ENCODE measurements at regions not wholly inside any gene's neighbourhood (a gene's known extent, or its start where the extent isn't known, plus 50 kb on each side); places are given as distances from the start of the nearest gene placed in this dataset.

GRCh38 chr7:156123362-156123761 is 311.1 kb upstream of the SHH start:
- DNase-seq (ENCODE audit: low read depth) = no peak

DNA sequence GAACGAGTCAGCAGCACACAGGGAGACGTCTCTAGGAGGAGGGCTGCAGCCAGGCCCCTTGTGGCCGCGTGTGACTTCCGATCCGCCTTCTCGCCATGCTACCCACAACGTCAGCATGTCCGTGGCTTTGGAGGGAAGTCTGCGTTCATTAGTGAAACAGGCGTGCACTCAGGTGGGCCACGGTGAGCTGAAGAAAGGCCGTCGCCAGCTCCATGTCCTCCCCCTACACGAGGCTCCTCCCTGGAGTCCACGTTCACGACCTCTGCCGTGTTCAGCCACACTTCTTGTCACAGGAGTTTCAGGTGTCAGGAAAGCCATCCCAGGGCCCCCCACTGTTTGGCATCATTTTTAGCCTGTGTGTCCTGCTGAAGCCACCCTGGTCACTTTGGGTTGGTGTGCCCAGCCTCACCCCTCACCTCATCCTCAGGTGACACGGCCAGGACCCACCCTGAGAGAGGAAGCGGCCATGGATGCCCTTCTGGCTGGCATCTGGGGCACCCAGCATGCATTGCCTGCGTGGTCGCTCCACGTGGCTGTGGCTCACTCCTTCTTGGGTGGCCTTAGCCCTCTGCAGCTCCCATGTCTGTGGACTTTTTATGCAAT is 310.6 kb upstream of the SHH start:
- no peak for DNase-seq (ENCODE audit: low read depth)

GRCh38 chr7:156121956-156122355 is 309.7 kb upstream of the SHH start:
- DNase-seq (ENCODE audit: low read depth) = no peak

DNA sequence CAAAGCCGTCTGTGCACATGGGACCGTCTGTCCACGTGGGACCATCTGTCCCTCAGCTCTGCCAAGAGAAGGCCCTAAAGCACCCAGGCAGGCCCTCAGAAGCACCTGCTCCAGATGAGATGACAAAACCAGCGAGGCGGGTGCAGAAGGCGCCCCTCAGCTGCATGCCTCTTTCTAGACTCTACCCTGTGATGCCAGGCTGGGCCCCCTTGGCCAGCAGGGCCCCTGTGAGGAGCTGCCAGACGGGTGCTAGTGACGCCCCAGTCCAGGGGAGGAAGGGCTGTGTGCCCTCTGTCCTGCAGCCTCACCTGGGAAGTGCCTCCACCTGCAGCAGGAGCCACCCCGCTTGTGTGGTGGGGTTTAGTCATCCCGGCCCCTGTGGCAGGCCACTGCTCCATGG is 309.2 kb upstream of the SHH start:
- no peak for DNase-seq (ENCODE audit: low read depth)

GRCh38 chr7:156120552-156120951 is 308.3 kb upstream of the SHH start:
- DNase-seq (ENCODE audit: low read depth) = no peak

GRCh38 chr7:156119771-156120170 is 307.5 kb upstream of the SHH start:
- DNase-seq (ENCODE audit: low read depth) = no peak

- DNase-seq (ENCODE audit: low read depth) = no peak
Observed at GRCh38 chr7:156118248-156118645, 306.0 kb upstream of the SHH start.

DNA sequence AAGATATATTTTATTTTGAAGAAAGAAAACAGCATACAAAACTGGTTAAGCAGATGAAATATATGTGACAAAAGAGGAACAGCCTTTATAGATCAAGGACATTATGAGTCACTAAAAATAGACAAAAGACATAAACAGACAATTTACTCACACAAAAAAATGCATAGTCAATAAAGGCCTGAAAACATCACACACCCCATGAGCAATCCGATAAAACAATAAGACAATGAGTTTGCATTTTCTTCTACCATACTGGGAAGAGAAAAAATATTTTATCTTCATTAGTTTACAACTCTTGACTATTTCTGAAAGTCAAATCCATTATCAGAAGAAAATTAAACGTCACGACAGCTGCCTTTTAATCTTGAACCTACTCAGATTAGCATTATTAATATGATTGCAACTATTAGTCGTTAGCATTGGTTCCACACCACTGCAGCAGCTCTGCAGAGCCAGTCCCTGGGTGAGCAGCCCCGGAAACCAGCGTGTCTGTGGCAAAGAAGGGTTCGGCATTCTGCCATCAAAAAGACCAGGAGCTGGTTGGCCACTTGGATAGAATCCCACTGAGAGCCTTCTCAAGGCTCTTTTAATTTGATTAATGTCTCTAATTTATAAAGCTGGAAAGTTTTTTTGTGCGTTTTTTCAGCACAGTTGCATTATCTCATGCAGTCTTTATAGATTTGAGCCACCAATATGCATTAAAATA is 305.4 kb upstream of the SHH start:
- DNase-seq (ENCODE audit: low read depth) = no peak

DNA sequence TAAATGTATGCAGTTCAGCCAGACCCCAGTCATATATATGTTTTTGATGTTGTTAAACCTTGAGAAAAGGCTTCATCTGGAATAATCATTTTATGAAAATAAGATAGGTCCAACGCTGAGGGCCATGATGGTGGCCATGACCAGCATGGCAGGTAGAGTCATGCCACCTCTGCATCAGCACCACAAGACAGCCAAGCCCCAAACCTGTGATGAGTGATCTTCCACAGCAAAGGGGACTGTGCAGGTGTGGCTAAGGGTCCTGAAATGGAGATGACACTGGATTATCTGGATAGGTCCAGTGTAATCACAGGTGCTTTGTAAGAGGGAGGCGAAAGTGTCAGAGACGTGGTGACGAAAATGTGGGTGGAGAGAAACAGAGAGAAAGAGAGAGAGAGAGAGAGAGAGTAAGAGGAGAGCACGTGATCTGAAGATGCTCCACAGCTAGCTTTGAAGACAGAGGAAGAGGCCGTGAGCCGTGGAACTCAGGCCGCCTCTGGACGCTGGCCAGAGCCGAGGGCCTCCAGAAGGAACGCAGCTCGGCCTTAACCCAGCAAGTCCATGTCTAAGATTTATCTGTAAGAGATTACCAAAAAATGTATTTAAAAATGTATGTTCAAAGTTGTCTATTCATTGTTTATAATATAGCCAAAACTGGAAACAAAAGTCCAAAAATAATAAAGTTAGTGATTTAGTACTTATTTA is 304.4 kb upstream of the SHH start:
- DNase-seq (ENCODE audit: low read depth) = no peak

GRCh38 chr7:156115582-156115981 is 303.3 kb upstream of the SHH start:
- no peak for DNase-seq (ENCODE audit: low read depth)

GRCh38 chr7:156113731-156114130 is 301.5 kb upstream of the SHH start:
- no peak for DNase-seq (ENCODE audit: low read depth)

DNA sequence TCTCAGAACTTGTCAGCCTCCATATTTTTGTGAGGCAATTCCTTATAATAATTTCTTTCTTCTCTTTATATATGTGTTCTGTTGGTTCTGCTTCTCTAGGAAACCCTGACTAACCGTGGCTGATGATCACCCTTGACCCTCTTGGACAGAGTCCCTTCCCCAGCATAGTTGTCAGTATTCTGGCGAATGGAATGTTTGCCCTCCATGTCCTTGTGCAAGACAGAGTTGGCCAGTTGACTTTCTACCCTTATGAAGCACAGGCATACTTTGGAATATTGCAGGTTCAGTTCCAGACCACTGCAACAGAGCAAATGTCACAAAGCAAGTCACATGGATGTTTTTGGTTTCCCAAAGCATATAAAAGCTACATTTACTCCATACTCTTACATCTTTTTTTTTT is 297.7 kb upstream of the SHH start:
- no peak for DNase-seq (ENCODE audit: low read depth)

GRCh38 chr7:156109076-156109475 is 296.8 kb upstream of the SHH start:
- DNase-seq (ENCODE audit: low read depth) = no peak

DNA sequence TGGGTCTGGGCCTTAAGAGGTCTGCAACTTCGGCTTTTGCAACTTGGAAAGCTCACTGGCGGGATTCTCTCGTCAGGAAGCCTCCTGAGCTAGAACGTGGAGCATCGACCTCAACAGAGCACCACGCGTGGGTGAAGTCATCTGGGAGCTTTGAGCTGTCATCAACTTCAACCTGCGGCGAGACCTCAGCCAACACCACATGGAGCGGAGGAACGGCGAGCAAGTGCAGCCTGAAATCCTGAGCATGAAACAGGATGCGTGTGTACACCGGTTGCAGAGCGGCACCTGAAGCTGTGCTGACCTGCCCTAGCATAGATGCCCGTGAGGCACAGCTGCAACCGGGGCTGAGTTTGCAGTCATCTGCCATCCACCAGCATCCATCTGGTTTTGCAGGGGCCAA is 295.7 kb upstream of the SHH start:
- DNase-seq (ENCODE audit: low read depth) = no peak

DNA sequence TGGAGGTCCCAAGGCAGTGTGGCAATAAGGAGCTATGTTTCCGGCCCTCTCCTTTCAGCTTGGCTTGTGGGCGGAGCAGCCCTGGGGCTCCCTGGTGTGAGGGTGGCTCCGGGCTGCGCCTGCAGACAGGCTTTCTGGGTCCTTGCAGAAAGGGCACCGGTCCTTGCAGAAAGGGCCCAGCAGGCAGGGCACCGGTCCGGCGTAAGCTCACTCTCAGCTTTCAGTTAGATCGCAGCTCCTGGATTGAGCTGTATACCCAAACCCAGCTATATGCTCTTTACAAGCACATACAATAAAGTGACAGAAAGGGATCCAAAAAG is 293.8 kb upstream of the SHH start:
- DNase-seq (ENCODE audit: low read depth) = no peak

GRCh38 chr7:156105337-156106106 is 293.3 kb upstream of the SHH start:
- DNase-seq (ENCODE audit: low read depth) = no peak

GRCh38 chr7:156104501-156105336 is 292.5 kb upstream of the SHH start:
- DNase-seq (ENCODE audit: low read depth) = no peak

GRCh38 chr7:156102267-156102666 is 290.0 kb upstream of the SHH start:
- DNase-seq (ENCODE audit: low read depth) = no peak

GRCh38 chr7:156101355-156101754 is 289.1 kb upstream of the SHH start:
- no peak for DNase-seq (ENCODE audit: low read depth)

GRCh38 chr7:156100086-156100485 is 287.8 kb upstream of the SHH start:
- no peak for DNase-seq (ENCODE audit: low read depth)

- DNase-seq (ENCODE audit: low read depth) = no peak
Observed at GRCh38 chr7:156099085-156099484, 286.8 kb upstream of the SHH start.

All from stimulated activated CD8-positive, alpha-beta memory T cell treated with anti-CD3 and anti-CD28 coated beads, Interleukin-12 subunit alpha, Interleukin-12 subunit beta, amount 100 ng/mL, for 1 hour (primary cell).